Stimulated activated CD8-positive, alpha-beta memory T cell treated with anti-CD3 and anti-CD28 coated beads, Interleukin-2, amount 100 ng/mL, for 1 hour (primary cell): ENCODE measurements at regions not wholly inside any gene's neighbourhood (a gene's known extent, or its start where the extent isn't known, plus 50 kb on each side); places are given as distances from the start of the nearest gene placed in this dataset.

ENCODE experiments used
- DNase-seq, 2 donors: peaks; one replicate each; pipeline ENCODE4 v3.0.0-alpha.2; 2020; ENCODE audit warnings: low read depth in 2 of 2

DNA sequence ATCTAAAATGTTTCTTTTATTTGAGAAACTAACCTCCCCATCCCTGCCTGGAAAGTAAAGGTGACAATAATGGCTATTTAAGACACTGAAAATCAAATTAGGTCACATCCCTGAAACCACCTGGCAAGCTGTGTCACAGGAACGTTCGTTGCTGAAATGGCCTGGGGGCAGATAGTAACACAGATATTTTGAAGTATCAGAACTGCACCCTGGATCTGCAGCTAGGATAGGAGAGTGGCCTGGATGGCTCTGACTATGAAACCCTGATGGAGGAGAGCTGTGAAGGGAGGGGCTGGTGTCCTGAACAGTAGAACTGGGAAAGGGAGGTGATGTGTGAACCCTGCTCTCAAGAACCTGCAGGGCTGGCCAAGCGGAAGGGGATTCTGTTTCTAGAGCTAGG, 648.3 kb upstream of the CFAP20DC start:
- DNase-seq, result no peak

DNA sequence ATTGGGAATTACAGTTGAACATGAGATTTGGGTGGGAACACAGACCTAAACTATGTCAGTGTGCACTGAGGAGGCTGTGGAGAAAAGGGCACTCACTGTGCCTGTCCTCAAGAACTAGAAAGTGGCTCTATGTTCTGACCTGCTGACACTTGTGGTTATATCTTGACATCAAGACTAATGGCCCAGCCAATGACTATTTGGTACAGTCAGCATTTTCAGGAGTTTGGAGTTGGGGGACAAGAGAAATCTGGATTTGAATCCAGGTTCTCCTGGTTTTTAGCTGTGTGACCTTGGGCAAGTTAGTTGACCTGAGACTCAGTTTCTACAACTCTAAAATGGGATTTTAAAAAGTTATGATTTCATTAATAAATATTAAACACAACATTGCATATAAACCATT, 647.0 kb upstream of the CFAP20DC start:
- no peak for DNase-seq

DNA sequence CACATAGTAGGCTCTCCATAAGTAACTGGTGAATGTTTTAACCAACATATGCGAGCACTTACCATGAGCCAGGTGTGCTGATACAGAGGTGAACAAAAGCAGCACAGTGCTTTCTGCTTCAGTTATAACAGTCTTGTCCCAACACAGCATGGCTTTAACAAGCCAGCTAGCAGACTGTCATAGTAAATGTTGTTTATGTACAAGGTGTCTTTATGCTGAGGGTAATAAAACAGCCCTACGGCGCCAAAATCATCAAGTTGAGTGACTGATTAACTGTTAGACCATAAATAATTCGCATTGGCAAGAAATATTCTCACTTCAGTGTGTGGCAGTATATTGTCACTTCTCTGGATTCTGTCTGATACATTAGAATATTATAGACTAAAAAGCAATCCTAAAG, 646.0 kb upstream of the CFAP20DC start:
- no peak for DNase-seq

- DNase-seq, result no peak
These were observed 642.3 kb upstream of the CFAP20DC start for GRCh38 chr3:59692117-59692516.

DNA sequence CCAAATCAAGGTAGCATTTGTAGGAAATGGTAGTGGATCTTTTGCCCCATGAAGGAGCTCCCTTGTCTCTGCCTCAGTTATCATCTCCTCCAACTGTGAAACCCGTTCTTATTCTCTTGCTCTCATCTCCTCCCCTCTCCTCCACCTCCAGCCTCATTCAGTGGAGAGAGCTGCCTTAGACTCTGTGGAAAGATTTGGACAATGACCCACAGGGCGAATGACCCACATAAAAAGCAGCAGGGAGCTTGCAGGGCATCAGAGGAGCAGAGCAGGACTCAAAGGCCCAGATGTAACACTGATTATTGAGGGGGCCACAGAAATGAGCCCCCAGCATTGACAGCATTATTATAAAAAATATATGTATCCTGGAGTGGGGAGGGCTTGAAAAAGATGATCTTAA, 641.1 kb upstream of the CFAP20DC start:
- DNase-seq, result no peak

- no peak for DNase-seq
These were observed 638.8 kb upstream of the CFAP20DC start for GRCh38 chr3:59688636-59689035.

DNA sequence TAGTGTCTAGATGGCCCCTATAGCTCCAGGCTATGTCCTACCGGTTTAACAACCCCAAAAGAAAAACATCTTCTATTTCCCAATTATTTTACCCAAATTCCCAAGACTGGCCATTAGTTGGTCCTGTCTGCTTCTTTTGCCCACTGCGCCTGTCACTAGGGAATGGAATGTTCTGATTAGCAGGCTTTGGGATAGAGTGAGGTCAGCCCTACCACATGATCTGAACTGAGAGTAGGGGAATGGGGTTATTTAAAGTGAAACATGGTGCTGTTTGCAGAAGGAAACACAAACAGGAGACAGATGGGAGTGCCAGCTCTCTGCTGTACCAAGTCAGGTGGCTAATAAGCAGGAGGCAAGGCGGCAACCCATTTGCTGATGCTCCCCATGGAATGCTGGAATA, 635.6 kb upstream of the CFAP20DC start:
- no peak for DNase-seq

DNA sequence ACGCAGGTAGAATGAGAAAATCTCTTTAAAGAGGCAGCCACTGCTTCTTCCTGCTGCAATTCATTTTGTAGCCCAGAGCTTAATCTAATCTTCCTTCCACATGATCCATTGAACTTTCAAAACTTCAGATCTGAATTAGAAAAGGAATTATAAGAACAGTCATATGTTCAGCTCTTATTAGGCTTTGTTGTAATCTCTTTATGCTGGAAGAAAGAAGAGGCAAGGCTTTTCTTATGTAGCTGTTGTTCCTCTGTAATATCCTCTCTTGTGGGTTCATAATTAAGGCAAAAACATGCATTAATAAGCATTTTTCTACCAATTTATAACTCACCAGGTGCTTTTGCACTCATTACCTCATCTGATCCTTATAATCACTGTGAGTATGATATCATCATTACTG, 634.9 kb upstream of the CFAP20DC start:
- DNase-seq, result no peak

GRCh38 chr3:59680919-59681318, 631.1 kb upstream of the CFAP20DC start:
- DNase-seq, result no peak

- DNase-seq, result no peak
These were observed 628.2 kb upstream of the CFAP20DC start for GRCh38 chr3:59677747-59678702.

GRCh38 chr3:59675495-59675894, 625.7 kb upstream of the CFAP20DC start:
- DNase-seq, result no peak

GRCh38 chr3:59663076-59663850, 613.4 kb upstream of the CFAP20DC start:
- no peak for DNase-seq

DNA sequence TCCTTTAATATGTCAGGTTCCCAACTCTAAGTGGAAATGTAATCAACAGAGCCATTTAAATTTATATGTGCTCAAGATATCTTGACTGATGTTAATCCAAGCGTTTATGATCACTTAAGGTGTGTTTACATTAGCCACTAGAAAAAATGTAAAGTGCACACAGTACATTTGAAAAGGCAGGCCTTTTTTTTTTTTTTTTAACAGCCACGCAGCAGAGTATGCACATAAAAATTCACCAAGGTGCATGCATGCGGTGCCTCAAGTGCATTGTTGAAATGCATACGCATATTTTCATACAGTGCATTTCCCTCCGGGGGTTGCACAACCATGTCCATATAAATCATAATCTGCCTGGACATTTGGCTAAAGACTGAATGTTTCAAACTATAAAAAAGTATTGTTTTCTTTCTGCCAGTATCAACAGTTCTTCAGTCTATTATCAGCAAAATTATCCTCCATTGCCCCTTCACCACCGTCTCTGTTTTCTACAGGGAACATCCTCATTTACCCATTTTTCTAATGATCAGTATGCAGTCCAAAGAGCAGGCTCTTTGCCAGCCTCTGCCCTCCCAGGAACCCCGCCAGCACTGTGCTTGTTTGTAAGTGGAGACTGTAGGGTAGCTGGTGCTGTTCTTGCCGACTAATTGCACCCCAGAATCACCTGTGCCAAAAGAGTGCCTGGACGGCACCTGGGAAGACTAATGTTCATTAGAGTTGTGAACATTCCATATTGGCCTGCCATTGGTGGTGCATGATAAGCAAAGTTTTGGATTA, 611.2 kb upstream of the CFAP20DC start:
- no peak for DNase-seq

- no peak for DNase-seq
These were observed 610.6 kb upstream of the CFAP20DC start for GRCh38 chr3:59660376-59660775.

DNA sequence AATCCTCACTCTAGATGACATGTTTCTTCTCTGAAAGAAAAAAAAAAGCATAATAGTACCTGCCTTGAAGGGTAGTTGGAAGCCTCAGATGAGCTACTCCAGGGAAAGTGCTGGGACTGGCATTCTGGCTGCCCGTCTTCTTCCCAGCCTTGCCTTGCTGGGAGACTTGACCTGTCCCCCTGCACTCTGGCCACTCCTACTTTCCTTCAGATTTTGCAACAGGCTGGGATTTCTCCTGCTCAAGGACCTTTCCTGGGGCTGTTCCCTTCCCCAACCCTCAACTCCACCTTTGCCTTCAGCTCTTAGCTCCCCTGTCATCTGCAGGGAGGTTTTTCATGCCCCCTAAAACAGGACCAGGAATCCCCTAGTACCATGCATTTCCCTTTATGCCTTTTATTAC, 609.9 kb upstream of the CFAP20DC start:
- DNase-seq, result no peak

- DNase-seq, result no peak
These were observed 609.0 kb upstream of the CFAP20DC start for GRCh38 chr3:59658866-59659265.

GRCh38 chr3:59658274-59658673, 608.4 kb upstream of the CFAP20DC start:
- no peak for DNase-seq

DNA sequence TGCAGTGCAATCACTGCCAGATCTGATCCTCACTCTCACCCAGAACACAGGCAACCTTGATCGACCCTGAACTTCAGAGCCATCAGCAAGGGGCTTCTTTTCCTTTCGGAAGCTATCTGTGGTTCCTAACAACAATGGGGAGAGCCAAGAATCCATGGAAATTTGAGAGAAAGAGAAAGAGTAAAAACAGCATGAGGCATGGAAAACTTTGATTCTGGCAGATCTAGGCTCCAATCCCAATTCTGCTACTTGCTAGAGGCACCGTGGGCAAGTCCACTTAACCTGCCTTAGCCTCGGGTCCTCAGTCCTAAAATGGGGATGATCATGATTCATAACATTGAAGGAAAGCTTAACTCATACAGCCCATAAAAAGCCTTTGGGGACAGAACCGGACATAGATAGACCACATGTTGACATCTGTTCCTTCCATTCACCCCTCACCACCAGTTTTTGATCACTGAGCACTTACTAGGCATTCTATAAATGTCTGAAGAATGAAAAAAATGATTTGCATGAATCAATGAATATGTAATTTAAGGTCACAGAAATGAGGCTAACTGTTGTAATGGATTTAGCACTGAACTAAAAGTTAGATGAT, 605.7 kb upstream of the CFAP20DC start:
- DNase-seq, result no peak

DNA sequence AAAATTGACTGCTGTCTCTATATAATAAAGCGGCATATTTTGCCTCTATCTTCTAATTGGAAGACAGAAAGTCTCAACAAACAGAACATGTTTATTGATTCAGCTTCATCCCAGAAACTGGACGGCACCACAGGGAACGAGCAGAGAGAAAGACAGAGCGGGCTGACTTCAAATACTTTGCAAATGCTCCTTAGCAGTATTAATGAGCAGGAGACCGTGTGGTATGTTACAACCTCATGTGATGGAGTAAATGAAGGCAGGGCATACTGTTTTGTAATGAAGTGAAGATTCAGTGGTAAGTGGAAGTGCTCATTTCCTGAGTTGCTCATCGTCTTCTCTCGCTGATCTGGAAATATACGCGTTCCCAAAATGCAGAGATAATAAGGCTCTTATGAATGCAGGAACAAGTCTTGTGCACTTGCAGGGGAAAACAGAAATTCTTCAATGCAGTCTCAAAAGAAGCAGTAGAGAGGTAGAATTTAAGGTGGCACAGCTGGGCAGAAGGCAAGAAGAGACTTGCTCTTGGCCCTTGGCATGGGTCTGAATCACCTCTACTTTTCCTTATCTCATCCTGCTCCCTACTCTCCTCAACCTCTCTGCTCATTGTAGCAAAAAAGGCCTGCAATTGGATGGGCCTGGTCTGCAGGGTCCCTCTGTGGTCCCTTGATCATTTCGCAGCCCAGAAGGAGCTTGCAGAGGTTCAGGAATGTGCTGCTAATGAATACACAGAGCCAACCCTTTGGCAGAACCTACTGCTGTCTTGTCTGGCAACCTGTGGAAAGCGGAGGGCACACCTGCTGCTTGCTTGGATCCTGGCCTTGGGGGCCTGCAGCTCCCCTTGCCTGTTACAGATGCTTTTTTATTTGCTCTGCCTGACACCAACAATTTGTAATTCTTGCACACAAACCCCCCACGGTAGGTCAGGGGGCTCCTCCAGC, 604.9 kb upstream of the CFAP20DC start:
- no peak for DNase-seq

DNA sequence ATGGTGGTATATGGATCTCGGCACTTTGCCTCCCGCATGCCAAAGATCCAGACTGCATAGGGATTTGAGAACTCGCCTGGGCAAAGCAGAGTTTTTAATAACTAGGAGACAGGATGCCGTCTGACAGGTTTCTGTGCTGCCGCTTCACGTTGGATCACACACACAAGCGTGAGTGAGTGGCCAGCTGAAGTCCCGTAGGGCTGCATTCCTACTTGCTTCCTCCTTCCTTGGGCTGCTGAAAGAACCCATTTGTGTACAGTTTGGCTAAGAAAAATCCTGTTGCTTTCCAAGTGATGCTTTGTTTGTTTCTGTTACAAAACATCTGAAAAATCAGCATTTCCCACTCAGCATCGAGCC, 604.3 kb upstream of the CFAP20DC start:
- no peak for DNase-seq
